Natural killer cell (primary cell): ENCODE measurements at regions not wholly inside any gene's neighbourhood (a gene's known extent, or its start where the extent isn't known, plus 50 kb on each side); places are given as distances from the start of the nearest gene placed in this dataset.

ENCODE experiments used
- ATAC-seq, 3 donors: fragments of 150-1000 bp in 2 of 3; fragments of 200-7000 bp in 1 of 3; cut with Tn5 transposase; 1 replicate in 1 of 3; 2 replicates in 2 of 3; pipeline ENCODE4 v1.10.0; 2021; ENCODE audit warnings: mild to moderate bottlenecking in 2 of 3, moderate library complexity in 2 of 3
- DNase-seq, 2 donors: peaks; one replicate each; pipeline versions ENCODE4 v3.0.0 to v3.0.0-alpha.2; 2013 to 2021; ENCODE audit warnings: mixed read lengths in 1 of 2
- H3K27ac ChIP-seq: one replicate; pipeline ENCODE4 v1.5.1; 2013; ENCODE audit warnings: mild to moderate bottlenecking, low read length
- H3K27me3 ChIP-seq: one replicate; pipeline ENCODE4 v1.6.1; 2013; ENCODE audit warnings: low read length; ENCODE audit not compliant: control insufficient read depth, insufficient read depth
- H3K36me3 ChIP-seq: one replicate; pipeline ENCODE4 v1.6.1; 2013; ENCODE audit warnings: low read length; ENCODE audit not compliant: control insufficient read depth, insufficient read depth
- H3K4me1 ChIP-seq: one replicate; pipeline ENCODE4 v1.6.1; 2013; ENCODE audit warnings: low read length; ENCODE audit not compliant: control insufficient read depth, insufficient read depth
- H3K4me3 ChIP-seq: one replicate; pipeline ENCODE4 v1.5.1; 2013; ENCODE audit warnings: low read length
- H3K9me3 ChIP-seq: one replicate; pipeline ENCODE4 v1.6.1; 2013; ENCODE audit warnings: low read length; ENCODE audit not compliant: control insufficient read depth, insufficient read depth
- H3K27ac Mint-ChIP-seq, 2 donors: one replicate each; pipeline ENCODE4 v1.8.0; 2022; ENCODE audit warnings: mild to moderate bottlenecking in 2 of 2, mixed read lengths in 2 of 2, moderate library complexity in 1 of 2
- H3K27me3 Mint-ChIP-seq, 2 donors: one replicate each; pipeline ENCODE4 v1.8.0; 2022; ENCODE audit warnings: low read depth in 2 of 2, mixed read lengths in 2 of 2
- H3K36me3 Mint-ChIP-seq: one replicate; pipeline ENCODE4 v1.8.0; 2022; ENCODE audit warnings: mixed read lengths
- H3K4me1 Mint-ChIP-seq, 2 donors: one replicate each; pipeline ENCODE4 v1.8.0; 2022; ENCODE audit warnings: mixed read lengths in 2 of 2
- H3K4me3 Mint-ChIP-seq: one replicate; pipeline ENCODE4 v1.8.0; 2022; ENCODE audit warnings: mild to moderate bottlenecking, moderate library complexity, mixed read lengths
- H3K9me3 Mint-ChIP-seq, 2 donors: one replicate each; pipeline ENCODE4 v1.8.0; 2022; ENCODE audit warnings: mixed read lengths in 2 of 2
- WGBS: methylation state at CpG from one replicate; pipeline ENCODE4 v1.1.7; 2013; ENCODE audit warnings: missing lambda C conversion rate; ENCODE audit not compliant: insufficient coverage; 5-methylcytosine and 5-hydroxymethylcytosine counted together
- intact Hi-C: fragments of 100-400 bp; cut with micrococcal nuclease; formaldehyde crosslinking; loops from one replicate; pipeline ENCODE4 v1.14.2; 2022
- TF ChIP-seq, protein P1 (sequence below): fragments of 200-600 bp; IDR thresholded peaks from one replicate; pipeline ENCODE4 v1.8.0; 2022; ENCODE audit warnings: antibody characterized with exemption

DNA sequence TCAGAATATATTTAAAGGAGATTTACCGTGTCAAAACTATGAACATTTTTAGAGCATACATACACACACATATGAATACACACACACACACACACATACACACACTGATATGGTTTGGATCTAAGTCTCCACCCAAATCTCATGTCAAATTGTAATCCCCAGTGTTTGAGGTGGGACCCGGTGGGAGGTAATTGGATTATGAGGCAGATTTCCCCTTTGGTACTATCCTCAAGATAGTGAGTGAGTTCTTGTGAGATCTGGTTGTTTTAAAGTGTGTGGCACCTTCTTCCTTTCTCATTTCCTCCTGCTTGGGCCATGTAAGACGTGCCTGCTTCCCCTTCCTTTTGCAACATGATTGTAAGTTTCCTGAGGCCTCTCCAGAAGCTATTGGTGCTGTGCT is 515.0 kb upstream of the ZMIZ1 start:
- ATAC-seq (no peak), DNase-seq (no peak)

DNA sequence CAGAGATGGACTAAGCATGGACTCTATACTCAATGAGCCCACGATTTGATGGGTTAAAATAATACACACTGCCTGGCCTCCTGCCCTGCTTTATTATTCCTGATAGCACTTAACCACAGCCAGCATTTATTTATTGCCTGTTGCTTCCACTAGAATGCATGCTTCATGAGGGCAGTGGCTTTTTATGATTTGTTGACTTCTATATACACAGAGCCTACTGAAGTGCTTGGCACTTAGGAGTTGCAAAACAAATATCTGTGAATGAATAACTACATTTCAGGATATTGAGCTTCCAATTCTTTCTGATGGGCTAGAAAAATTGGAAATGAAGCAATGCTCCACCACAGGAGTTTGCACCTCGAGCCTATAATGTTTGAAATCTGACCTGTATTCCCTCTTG is 513.6 kb upstream of the ZMIZ1 start:
- H3K4me1 Mint-ChIP-seq: no peaks in the 10 kb centered on the region
- TF ChIP-seq, protein P1, sequence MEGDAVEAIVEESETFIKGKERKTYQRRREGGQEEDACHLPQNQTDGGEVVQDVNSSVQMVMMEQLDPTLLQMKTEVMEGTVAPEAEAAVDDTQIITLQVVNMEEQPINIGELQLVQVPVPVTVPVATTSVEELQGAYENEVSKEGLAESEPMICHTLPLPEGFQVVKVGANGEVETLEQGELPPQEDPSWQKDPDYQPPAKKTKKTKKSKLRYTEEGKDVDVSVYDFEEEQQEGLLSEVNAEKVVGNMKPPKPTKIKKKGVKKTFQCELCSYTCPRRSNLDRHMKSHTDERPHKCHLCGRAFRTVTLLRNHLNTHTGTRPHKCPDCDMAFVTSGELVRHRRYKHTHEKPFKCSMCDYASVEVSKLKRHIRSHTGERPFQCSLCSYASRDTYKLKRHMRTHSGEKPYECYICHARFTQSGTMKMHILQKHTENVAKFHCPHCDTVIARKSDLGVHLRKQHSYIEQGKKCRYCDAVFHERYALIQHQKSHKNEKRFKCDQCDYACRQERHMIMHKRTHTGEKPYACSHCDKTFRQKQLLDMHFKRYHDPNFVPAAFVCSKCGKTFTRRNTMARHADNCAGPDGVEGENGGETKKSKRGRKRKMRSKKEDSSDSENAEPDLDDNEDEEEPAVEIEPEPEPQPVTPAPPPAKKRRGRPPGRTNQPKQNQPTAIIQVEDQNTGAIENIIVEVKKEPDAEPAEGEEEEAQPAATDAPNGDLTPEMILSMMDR: no peak

More for the DNA sequence above, 515.0 kb upstream of the ZMIZ1 start:
- H3K4me3 ChIP-seq: no peak overlapping the region
- 8% methylated on average over 1 of the region's 3 CpGs for WGBS
- H3K9me3 ChIP-seq: no peaks in the 10 kb centered on the region
- Mint-ChIP-seq H3K27ac (no peak overlapping the region), H3K36me3 (no peaks in the 10 kb centered on the region), H3K9me3 (peaks cover 0 to 3% of the 10 kb centered on the region in 2 donors), H3K4me1 (no peaks in the 10 kb centered on the region), H3K27me3 (peaks cover 7 to 24% of the 10 kb centered on the region in 2 donors), H3K4me3 (no peak overlapping the region)
- H3K27ac ChIP-seq: no peak overlapping the region
- no peaks in the 10 kb centered on the region for H3K27me3 ChIP-seq
- intact Hi-C loops: no loop called here
- no peaks in the 10 kb centered on the region for H3K4me1 ChIP-seq
- H3K36me3 ChIP-seq: no peaks in the 10 kb centered on the region
- TF ChIP-seq, protein P1: no peak

DNA sequence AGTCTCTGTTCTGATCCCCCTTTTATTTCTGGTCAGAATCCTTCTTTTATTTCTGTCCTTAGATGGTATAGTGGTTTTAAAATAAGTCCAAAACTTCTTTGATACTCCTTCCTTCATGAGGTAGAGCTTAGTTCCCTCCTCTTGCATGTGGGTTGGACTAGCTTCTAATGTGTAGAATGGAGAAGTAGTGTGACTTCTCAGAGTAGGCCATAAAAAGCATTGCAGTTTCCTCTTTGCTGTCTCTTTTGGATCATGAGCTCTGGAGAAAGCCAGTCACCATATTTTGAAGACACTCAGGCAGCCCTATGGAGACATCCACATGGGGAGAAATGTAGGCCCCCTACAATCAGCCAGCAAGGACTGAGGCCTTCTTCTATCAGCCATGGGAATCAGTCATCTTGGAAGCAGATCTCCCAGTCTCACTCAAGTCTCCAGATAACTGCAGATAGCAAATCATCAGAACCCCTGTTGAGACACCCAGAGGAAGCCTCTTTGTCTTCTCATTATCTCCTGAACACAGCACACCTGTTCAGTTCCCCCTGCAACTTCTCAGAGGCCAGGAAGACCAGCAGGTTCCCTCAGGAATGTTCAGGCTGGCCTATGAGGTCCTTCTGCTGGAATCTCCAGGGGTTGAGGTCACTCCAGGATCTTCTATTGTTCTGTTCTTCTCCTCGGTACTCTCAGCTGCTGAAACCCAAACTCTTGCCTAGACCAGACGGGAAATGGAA is 511.9 kb upstream of the ZMIZ1 start:
- no peaks in the 10 kb centered on the region for H3K36me3 ChIP-seq
- no peak overlapping the region for H3K27ac Mint-ChIP-seq
- no peak overlapping the region for H3K4me3 Mint-ChIP-seq
- H3K36me3 Mint-ChIP-seq: no peaks in the 10 kb centered on the region
- H3K4me1 ChIP-seq: no peaks in the 10 kb centered on the region
- no peaks in the 10 kb centered on the region for H3K4me1 Mint-ChIP-seq
- no peak overlapping the region for H3K4me3 ChIP-seq
- peaks cover 0 to 3% of the 10 kb centered on the region in 2 donors for H3K9me3 Mint-ChIP-seq
- intact Hi-C loops: no loop called here
- H3K27me3 ChIP-seq: no peaks in the 10 kb centered on the region
- WGBS: 86% methylated on average over 2 of the region's 2 CpGs
- TF ChIP-seq, protein P1: no peak
- H3K27ac ChIP-seq: no peak overlapping the region
- peaks cover 7 to 9% of the 10 kb centered on the region in 2 donors for H3K27me3 Mint-ChIP-seq
- H3K9me3 ChIP-seq: no peaks in the 10 kb centered on the region
- ATAC-seq (no peak), DNase-seq (no peak)

More for the DNA sequence above, 513.6 kb upstream of the ZMIZ1 start:
- no peak for ATAC-seq
- Mint-ChIP-seq H3K4me3 (no peak overlapping the region), H3K27ac (no peak overlapping the region), H3K27me3 (peaks cover 7 to 13% of the 10 kb centered on the region in 2 donors), H3K36me3 (no peaks in the 10 kb centered on the region), H3K9me3 (peaks cover 0 to 3% of the 10 kb centered on the region in 2 donors)
- Histone ChIP-seq H3K27ac (no peak overlapping the region), H3K9me3 (no peaks in the 10 kb centered on the region), H3K36me3 (no peaks in the 10 kb centered on the region), H3K4me1 (no peaks in the 10 kb centered on the region), H3K4me3 (no peak overlapping the region), H3K27me3 (no peaks in the 10 kb centered on the region)
- no peak for DNase-seq
- intact Hi-C loops: no loop called here
- WGBS: 86% methylated on average over 2 of the region's 2 CpGs
